Tibial artery (tissue), 4 donors: ENCODE measurements at regions not wholly inside any gene's neighbourhood (a gene's known extent, or its start where the extent isn't known, plus 50 kb on each side); places are given as distances from the start of the nearest gene placed in this dataset.
A peak's percentile ranks its signal among the peaks of the same experiment; 100 is the strongest.

Experiments
- DNase-seq, 2 donors: peaks; one replicate each; pipeline ENCODE4 v3.0.0-alpha.2; 2019
- H3K27ac ChIP-seq, 2 donors: fragments of 200-600 bp; sonication (generic) in 1 of 2; 1 replicate in 1 of 2; 2 replicates in 1 of 2; pipeline ENCODE4 v1.5.1; 2018 to 2019; ENCODE audit warnings: mild to moderate bottlenecking in 1 of 2
- H3K27me3 ChIP-seq, 2 donors: fragments of 200-600 bp; sonication (generic) in 1 of 2; one replicate each; pipeline versions ENCODE4 v1.5.1 to v1.6.0; 2016 to 2019
- H3K36me3 ChIP-seq, 3 donors: fragments of 200-600 bp; sonication (generic) in 2 of 3; one replicate each; pipeline ENCODE4 v1.5.1; 2016 to 2019; ENCODE audit warnings: mild to moderate bottlenecking in 2 of 3
- H3K4me1 ChIP-seq, 4 donors: fragments of 200-600 bp; sonication (generic) in 2 of 4; 1 replicate in 3 of 4; 2 replicates in 1 of 4; pipeline ENCODE4 v1.5.1; 2016 to 2019
- H3K4me3 ChIP-seq, 2 donors: fragments of 200-600 bp; sonication (generic) in 1 of 2; 1 replicate in 1 of 2; 2 replicates in 1 of 2; pipeline ENCODE4 v1.5.1; 2018 to 2019; ENCODE audit warnings: mild to moderate bottlenecking in 2 of 2
- H3K9me3 ChIP-seq, 3 donors: fragments of 200-600 bp; sonication (generic) in 1 of 3; one replicate each; pipeline ENCODE4 v1.5.1; 2016 to 2019
- CTCF ChIP-seq, 2 experiments: fragments of 200-600 bp in 1 of 2; fragments of 450-650 bp in 1 of 2; IDR thresholded peaks; one replicate each; pipeline ENCODE4 v1.5.1; 2017 to 2019; ENCODE audit warnings: antibody characterized with exemption in 2 of 2, mild to moderate bottlenecking in 1 of 2, moderate library complexity in 1 of 2
- intact Hi-C: fragments of 100-400 bp; cut with DNase I; formaldehyde crosslinking; loops from one replicate; pipeline ENCODE4 v1.15.0; 2023; ENCODE audit warnings: low total_unique reads

GRCh38 chr2:217364224-217364623 lies 504.4 kb upstream of the TNP1 start:
- no peaks in the 10 kb centered on the region for H3K9me3 ChIP-seq
- intact Hi-C loops = loop anchor here (10.0 kb wide), 1 partner anchor 71 kb away; no protein-coding TSS in a partner anchor
- no peak overlapping the region for H3K4me3 ChIP-seq
- no peak overlapping the region for H3K27ac ChIP-seq
- no peaks in the 10 kb centered on the region for H3K36me3 ChIP-seq
- DNase-seq = no peak
- no peak for TF ChIP-seq CTCF (IDR thresholded peaks at IDR 0.05)
- no peaks in the 10 kb centered on the region for H3K27me3 ChIP-seq
- H3K4me1 ChIP-seq = peaks cover 0 to 46% (median 34%) of the 10 kb centered on the region in 4 donors

- H3K9me3 ChIP-seq = no peaks in the 10 kb centered on the region
- H3K4me1 ChIP-seq = peaks cover 0 to 54% (median 42%) of the 10 kb centered on the region in 4 donors
- H3K36me3 ChIP-seq = no peaks in the 10 kb centered on the region
- H3K4me3 ChIP-seq = no peak overlapping the region
- H3K27me3 ChIP-seq = no peaks in the 10 kb centered on the region
- DNase-seq = no peak
- H3K27ac ChIP-seq = peak overlapping the region in 1 of 2 donors; percentile 78
- TF ChIP-seq CTCF (IDR thresholded peaks at IDR 0.05) = no peak
- intact Hi-C loops = loop anchor here (10.0 kb wide), 1 partner anchor 71 kb away; no protein-coding TSS in a partner anchor
These were observed 503.6 kb upstream of the TNP1 start for GRCh38 chr2:217363470-217363869.

- no peaks in the 10 kb centered on the region for H3K9me3 ChIP-seq
- H3K4me3 ChIP-seq = no peak overlapping the region
- no peaks in the 10 kb centered on the region for H3K36me3 ChIP-seq
- H3K27ac ChIP-seq = peak overlapping the region; percentile 34 to 78
- H3K4me1 ChIP-seq = peaks cover 0 to 61% (median 48%) of the 10 kb centered on the region in 4 donors
- no peak for TF ChIP-seq CTCF (IDR thresholded peaks at IDR 0.05)
- H3K27me3 ChIP-seq = no peaks in the 10 kb centered on the region
- DNase-seq = no peak
- intact Hi-C loops = loop anchor here (10.0 kb wide), 1 partner anchor 72 kb away; no protein-coding TSS in a partner anchor
These were observed 502.8 kb upstream of the TNP1 start for GRCh38 chr2:217362710-217363109.

- no peak for TF ChIP-seq CTCF (IDR thresholded peaks at IDR 0.05)
- Histone ChIP-seq H3K27ac (peak overlapping the region; percentile 34 to 78), H3K27me3 (no peaks in the 10 kb centered on the region), H3K4me3 (no peak overlapping the region), H3K9me3 (no peaks in the 10 kb centered on the region), H3K4me1 (peaks cover 0 to 65% (median 52%) of the 10 kb centered on the region in 4 donors), H3K36me3 (no peaks in the 10 kb centered on the region)
- DNase-seq = no peak
- intact Hi-C loops = loop anchor here (10.0 kb wide), 1 partner anchor 73 kb away; no protein-coding TSS in a partner anchor
These were observed 502.4 kb upstream of the TNP1 start for GRCh38 chr2:217362286-217362685.

- Histone ChIP-seq H3K27ac (peak overlapping the region; percentile 34 to 78), H3K27me3 (no peaks in the 10 kb centered on the region), H3K9me3 (no peaks in the 10 kb centered on the region), H3K4me3 (no peak overlapping the region), H3K4me1 (peaks cover 0 to 74% (median 59%) of the 10 kb centered on the region in 4 donors), H3K36me3 (no peaks in the 10 kb centered on the region)
- intact Hi-C loops = loop anchor here (10.0 kb wide), 1 partner anchor 73 kb away; no protein-coding TSS in a partner anchor
- no peak for TF ChIP-seq CTCF (IDR thresholded peaks at IDR 0.05)
- peak in 1 of 2 donors; percentile 74 for DNase-seq
These were observed 501.6 kb upstream of the TNP1 start for GRCh38 chr2:217361483-217361880.
